Gastrocnemius medialis (tissue), 4 donors: ENCODE measurements at regions not wholly inside any gene's neighbourhood (a gene's known extent, or its start where the extent isn't known, plus 50 kb on each side); places are given as distances from the start of the nearest gene placed in this dataset.

Experiments
- ATAC-seq, 2 donors: fragments of 150-250 bp; one replicate each; pipeline ENCODE4 v1.9.1; 2016
- DNase-seq, 2 donors: peaks; one replicate each; pipeline ENCODE4 v3.0.0-alpha.2; 2019
- H3K27ac ChIP-seq, 4 donors: fragments of 200-600 bp; sonication (generic); 1 replicate in 1 of 4; 2 replicates in 3 of 4; pipeline ENCODE4 v1.5.1; 2016 to 2018; ENCODE audit warnings: mild to moderate bottlenecking in 2 of 4, moderate library complexity in 1 of 4
- H3K27me3 ChIP-seq, 3 donors: fragments of 200-600 bp; sonication (generic) in 2 of 3; 1 replicate in 1 of 3; 2 replicates in 2 of 3; pipeline versions ENCODE4 v1.5.1 to v1.6.0; 2016 to 2019; ENCODE audit warnings: mild to moderate bottlenecking in 1 of 3, moderate library complexity in 1 of 3
- H3K36me3 ChIP-seq, 2 donors: fragments of 200-600 bp; sonication (generic) in 1 of 2; one replicate each; pipeline ENCODE4 v1.5.1; 2017 to 2018
- H3K4me1 ChIP-seq, 2 donors: fragments of 200-600 bp; sonication (generic) in 1 of 2; one replicate each; pipeline ENCODE4 v1.5.1; 2016 to 2017; ENCODE audit warnings: mild to moderate bottlenecking in 2 of 2
- H3K4me3 ChIP-seq, 4 donors: fragments of 200-600 bp; sonication (generic) in 3 of 4; 1 replicate in 1 of 4; 2 replicates in 3 of 4; pipeline ENCODE4 v1.5.1; 2016 to 2019; ENCODE audit warnings: mild to moderate bottlenecking in 2 of 4
- H3K9me3 ChIP-seq, 3 donors: fragments of 200-600 bp; sonication (generic) in 2 of 3; 1 replicate in 1 of 3; 2 replicates in 2 of 3; pipeline ENCODE4 v1.5.1; 2016 to 2019
- CTCF ChIP-seq, 5 experiments: fragments of 450-650 bp in 3 of 5; fragments of 200-600 bp in 2 of 5; sonication (generic) in 2 of 5; IDR thresholded peaks in 4 of 5; conservative IDR thresholded peaks in 1 of 5; 1 replicate in 4 of 5; 2 replicates in 1 of 5; pipeline ENCODE4 v1.5.1; 2016 to 2019; ENCODE audit warnings: antibody characterized with exemption in 5 of 5, mild to moderate bottlenecking in 3 of 5, moderate library complexity in 3 of 5
- POLR2A ChIP-seq, 2 donors: fragments of 450-650 bp; IDR thresholded peaks; one replicate each; pipeline ENCODE4 v1.6.1; 2017; ENCODE audit warnings: antibody characterized with exemption in 2 of 2, mild to moderate bottlenecking in 2 of 2, moderate library complexity in 2 of 2
- in situ Hi-C, 4 donors: fragments of 200-750 bp; cut with MboI; loops; one replicate each; pipeline versions ENCODE4 v1.15.0 to v1.8.0; 2017; ENCODE audit warnings: low sequenced_read_pairs in 4 of 4
- intact Hi-C: fragments of 100-400 bp; cut with DNase I; formaldehyde crosslinking; loops from one replicate; pipeline ENCODE4 v1.15.1; 2023; ENCODE audit warnings: low total_unique reads

DNA sequence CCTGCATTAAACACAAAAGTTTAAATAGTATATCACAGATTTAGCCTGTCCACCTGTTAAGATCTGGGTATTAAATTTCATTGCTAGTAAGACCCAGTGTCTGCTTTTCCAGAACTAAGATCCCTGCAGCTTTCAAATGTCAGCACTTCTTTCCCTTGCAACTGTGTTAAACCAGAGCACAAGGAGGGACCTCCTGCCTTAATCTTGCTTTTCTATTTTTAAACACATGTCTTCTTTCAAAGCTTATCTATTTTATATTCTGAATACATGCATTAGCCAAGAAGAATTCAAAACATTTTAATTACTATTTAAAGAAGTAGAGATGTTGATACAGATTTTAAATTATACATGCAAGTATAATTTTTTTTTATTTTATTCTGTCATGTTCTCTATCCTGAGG is 315.1 kb downstream of the ARPP21 start:
- ATAC-seq = no peak
- Histone ChIP-seq H3K36me3 (no peaks in the 10 kb centered on the region), H3K9me3 (no peaks in the 10 kb centered on the region), H3K4me1 (no peaks in the 10 kb centered on the region), H3K27ac (no peak overlapping the region), H3K4me3 (no peak overlapping the region), H3K27me3 (no peaks in the 10 kb centered on the region)
- DNase-seq = no peak
- intact Hi-C loops = no loop called here
- in situ Hi-C loops = loop anchor here in 2 of 4 donors (25.0 kb wide), 1 partner anchor 758 kb away; no protein-coding TSS in a partner anchor
- TF ChIP-seq POLR2A (IDR thresholded peaks at IDR 0.05) = no peak
- TF ChIP-seq CTCF (IDR thresholded peaks at IDR 0.05 in 4 of 5, conservative IDR thresholded peaks at IDR 0.05 in 1 of 5) = no peak

- intact Hi-C loops = loop anchor here (2.0 kb wide), 1 partner anchor 735 kb away; no protein-coding TSS in a partner anchor
- Histone ChIP-seq H3K27ac (no peak overlapping the region), H3K4me3 (no peak overlapping the region), H3K9me3 (no peaks in the 10 kb centered on the region), H3K4me1 (no peaks in the 10 kb centered on the region), H3K36me3 (no peaks in the 10 kb centered on the region), H3K27me3 (no peaks in the 10 kb centered on the region)
- in situ Hi-C loops = loop anchor here (5.0 to 25.0 kb wide), 3 partner anchors 731 to 746 kb away; no protein-coding TSS in a partner anchor
- ATAC-seq (no peak), DNase-seq (no peak)
- TF ChIP-seq POLR2A (IDR thresholded peaks at IDR 0.05) (no peak), CTCF (IDR thresholded peaks at IDR 0.05 in 4 of 5, conservative IDR thresholded peaks at IDR 0.05 in 1 of 5) (peak in 3 of 5 experiments; percentile 41 to 50 (median 44))
Measured at GRCh38 chr3:35965908-35966307, 326.6 kb downstream of the ARPP21 start.

GRCh38 chr3:35966629-35967464 is 327.5 kb downstream of the ARPP21 start:
- no peaks in the 10 kb centered on the region for H3K4me1 ChIP-seq
- in situ Hi-C loops = loop anchor here (5.0 to 25.0 kb wide), 3 partner anchors 730 to 745 kb away; no protein-coding TSS in a partner anchor
- intact Hi-C loops = loop anchor here (2.0 kb wide), 1 partner anchor 734 kb away; no protein-coding TSS in a partner anchor
- no peak overlapping the region for H3K27ac ChIP-seq
- no peak for TF ChIP-seq POLR2A (IDR thresholded peaks at IDR 0.05)
- no peak for TF ChIP-seq CTCF (IDR thresholded peaks at IDR 0.05 in 4 of 5, conservative IDR thresholded peaks at IDR 0.05 in 1 of 5)
- H3K9me3 ChIP-seq = no peaks in the 10 kb centered on the region
- H3K36me3 ChIP-seq = no peaks in the 10 kb centered on the region
- H3K27me3 ChIP-seq = no peaks in the 10 kb centered on the region
- H3K4me3 ChIP-seq = no peak overlapping the region
- ATAC-seq (no peak), DNase-seq (no peak)

DNA sequence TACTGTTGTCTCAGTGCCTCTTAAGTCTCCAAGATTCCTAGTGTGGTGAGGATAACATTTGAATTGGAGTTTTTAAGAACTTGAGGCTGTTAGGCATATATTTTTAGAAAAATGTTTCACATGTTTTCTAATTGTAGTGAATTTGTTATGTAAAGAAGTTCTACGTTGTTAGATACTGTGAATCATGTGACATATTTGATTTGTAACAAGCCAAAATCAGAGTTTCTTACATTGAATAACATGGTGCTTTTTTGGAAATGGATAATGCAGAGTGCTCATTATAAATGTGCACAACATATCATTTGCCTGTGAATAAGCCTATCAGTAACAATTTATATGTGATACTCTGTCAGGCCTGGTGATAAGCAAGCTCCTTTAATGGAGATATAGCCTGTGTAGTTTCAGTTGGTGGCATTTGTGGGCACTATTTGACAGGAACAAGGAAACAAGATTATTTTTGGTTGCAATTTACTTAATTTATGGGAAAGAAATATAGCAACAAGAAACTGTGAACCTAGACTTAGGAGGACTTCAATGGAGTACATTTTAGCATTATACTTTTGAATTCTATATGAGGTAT is 328.8 kb downstream of the ARPP21 start:
- Histone ChIP-seq H3K9me3 (no peaks in the 10 kb centered on the region), H3K4me3 (no peak overlapping the region), H3K27me3 (no peaks in the 10 kb centered on the region), H3K4me1 (no peaks in the 10 kb centered on the region), H3K27ac (no peak overlapping the region), H3K36me3 (no peaks in the 10 kb centered on the region)
- TF ChIP-seq POLR2A (IDR thresholded peaks at IDR 0.05) = no peak
- no peak for TF ChIP-seq CTCF (IDR thresholded peaks at IDR 0.05 in 4 of 5, conservative IDR thresholded peaks at IDR 0.05 in 1 of 5)
- intact Hi-C loops = no loop called here
- no peak for ATAC-seq
- in situ Hi-C loops = loop anchor here (5.0 to 25.0 kb wide), 3 partner anchors 729 to 744 kb away; no protein-coding TSS in a partner anchor
- DNase-seq = no peak
